ENCODE measurements at regions not wholly inside any gene's neighbourhood (a gene's known extent, or its start where the extent isn't known, plus 50 kb on each side); places are given as distances from the start of the nearest gene placed in this dataset.
"Not testable (repeated sequence)": the region's sequence is repeated elsewhere in the genome, so short reads cannot be mapped to it uniquely, and the experiment has no call there.

DNA sequence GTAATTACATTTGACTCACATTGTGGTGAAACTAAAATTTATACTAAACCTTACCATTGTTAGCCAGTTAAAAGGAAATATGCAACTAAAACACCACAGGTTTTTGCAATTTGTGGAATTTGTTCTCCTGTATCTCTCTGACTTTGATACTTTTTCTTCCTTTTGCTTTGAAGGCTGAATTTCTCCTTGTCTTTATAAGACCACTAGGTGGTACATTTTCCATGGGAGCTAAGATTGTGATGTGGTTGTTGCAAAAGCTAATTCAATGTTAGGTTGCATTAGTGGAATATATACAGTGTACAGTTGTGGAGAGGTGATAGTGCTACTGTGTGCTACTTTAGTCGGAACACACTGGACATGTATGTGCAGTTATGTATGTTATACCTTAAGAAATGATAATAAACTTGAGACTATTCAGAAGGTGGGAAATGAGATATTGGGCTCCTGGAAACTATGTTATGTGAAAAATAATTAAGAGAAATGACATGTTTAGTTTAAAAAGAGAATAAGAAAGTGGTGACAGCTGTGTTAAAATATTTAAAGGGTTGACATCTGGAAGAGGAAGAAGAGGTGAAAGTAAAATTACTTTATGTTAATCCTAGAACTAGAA, 70.3 kb downstream of the ARL9 start:
- peak; percentile 64 for DNase-seq (ENCODE audit: low read depth)
- TF ChIP-seq, protein P1, sequence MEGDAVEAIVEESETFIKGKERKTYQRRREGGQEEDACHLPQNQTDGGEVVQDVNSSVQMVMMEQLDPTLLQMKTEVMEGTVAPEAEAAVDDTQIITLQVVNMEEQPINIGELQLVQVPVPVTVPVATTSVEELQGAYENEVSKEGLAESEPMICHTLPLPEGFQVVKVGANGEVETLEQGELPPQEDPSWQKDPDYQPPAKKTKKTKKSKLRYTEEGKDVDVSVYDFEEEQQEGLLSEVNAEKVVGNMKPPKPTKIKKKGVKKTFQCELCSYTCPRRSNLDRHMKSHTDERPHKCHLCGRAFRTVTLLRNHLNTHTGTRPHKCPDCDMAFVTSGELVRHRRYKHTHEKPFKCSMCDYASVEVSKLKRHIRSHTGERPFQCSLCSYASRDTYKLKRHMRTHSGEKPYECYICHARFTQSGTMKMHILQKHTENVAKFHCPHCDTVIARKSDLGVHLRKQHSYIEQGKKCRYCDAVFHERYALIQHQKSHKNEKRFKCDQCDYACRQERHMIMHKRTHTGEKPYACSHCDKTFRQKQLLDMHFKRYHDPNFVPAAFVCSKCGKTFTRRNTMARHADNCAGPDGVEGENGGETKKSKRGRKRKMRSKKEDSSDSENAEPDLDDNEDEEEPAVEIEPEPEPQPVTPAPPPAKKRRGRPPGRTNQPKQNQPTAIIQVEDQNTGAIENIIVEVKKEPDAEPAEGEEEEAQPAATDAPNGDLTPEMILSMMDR (conservative IDR thresholded peaks at IDR 0.05; ENCODE audit: control insufficient read depth, insufficient read depth, low read depth, low read length): peak; percentile 69
- H3K4me3 ChIP-seq (ENCODE audit: control insufficient read depth, low read depth, low read length): no peak overlapping the region

DNA sequence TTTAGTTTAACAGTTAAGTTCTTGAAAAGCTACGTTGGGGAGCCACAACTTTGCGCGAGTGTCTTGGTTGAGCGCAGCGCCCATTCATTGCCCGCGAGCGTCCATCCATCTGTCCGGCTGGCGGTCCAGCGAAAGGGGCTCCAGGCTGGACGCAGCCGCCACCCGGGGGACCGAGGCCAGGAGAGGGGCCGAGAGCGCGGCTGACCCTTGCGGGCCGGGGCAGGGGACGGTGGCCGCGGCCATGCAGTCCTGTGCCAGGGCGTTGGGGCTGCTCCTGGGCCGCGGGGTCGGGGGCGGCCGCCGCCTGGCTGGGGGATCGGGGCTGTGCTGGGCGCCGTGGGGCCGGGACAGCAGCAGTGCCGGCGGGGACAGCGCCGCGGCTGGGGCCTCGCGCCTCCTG, 86.8 kb downstream of the ARL9 start:
- not testable (repeated sequence) for DNase-seq (ENCODE audit: low read depth); H3K4me3 ChIP-seq (ENCODE audit: control insufficient read depth, low read depth, low read length)
